GM19240 (cell line): ENCODE measurements at regions not wholly inside any gene's neighbourhood (a gene's known extent, or its start where the extent isn't known, plus 50 kb on each side); places are given as distances from the start of the nearest gene placed in this dataset.
"Not testable (repeated sequence)": the region's sequence is repeated elsewhere in the genome, so short reads cannot be mapped to it uniquely, and the experiment has no call there.

Experiments
- DNase-seq: peaks from one replicate; pipeline ENCODE4 v3.0.0; 2011; ENCODE audit warnings: low spot score; ENCODE audit not compliant: insufficient read length

DNA sequence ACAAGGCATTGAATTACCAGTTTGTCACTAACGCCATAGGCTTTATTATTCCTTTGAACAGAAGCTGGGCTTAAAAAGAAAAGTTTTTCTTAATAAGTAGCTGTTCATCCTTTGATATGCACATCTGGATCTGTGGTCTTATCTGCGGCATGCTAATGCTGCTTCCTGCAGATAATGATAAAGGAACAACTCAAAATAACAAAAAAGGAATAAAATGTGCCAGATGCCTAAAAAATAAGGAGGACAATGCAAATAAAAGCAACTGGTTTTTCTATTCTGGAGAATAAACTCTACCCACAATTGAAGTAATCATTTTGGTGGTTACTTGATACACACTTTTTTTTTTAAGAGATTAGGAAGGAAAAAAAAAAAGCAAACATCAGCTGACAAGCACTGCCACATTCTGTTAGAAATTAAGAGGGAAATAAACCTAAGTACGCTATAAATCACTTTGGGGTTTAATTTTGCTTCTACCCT lies 156.8 kb upstream of the SALL4 start:
- no peak for DNase-seq

DNA sequence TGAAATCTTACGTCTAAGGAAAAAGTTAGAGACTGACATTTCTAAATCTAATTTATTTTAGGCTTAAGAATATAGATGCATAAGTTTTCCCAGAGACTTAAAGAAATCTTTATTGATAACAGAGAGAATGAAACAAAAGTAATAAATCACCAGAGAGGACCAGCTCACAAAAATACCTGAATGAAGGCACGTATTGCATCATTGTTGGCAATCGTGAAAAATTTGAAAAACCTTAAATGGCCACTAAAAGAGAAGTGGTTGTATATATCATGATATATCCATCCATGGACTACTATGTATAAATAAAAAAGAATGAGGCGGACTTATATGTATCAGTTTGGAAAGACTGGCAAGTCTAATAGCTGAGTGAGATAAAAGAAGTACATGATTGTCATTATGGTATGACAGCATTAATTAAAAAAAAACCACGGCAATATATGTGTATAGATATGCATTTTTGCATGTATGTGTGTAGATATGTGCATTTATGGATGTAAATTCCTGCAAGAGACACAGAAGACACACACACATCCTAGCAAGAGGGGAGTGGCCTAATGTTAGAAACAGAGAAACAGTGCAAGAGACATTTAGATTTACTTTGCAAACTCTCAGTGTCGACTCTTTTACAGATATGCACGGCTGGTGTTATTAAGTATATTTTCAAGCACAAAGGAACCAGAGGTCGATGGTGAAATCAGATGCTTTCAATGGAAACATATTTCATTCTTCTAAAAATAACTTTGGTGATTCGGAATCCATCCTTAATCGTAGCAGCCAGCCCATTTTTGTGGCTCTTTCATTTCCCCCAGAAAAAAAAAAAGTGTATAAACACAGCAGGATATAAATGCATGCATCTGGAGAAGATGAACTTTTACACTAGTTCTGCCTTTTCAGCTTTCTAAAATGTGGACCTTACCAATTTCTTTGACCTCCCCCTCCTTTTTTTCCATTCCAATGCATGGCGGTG lies 156.1 kb upstream of the SALL4 start:
- DNase-seq: no peak

DNA sequence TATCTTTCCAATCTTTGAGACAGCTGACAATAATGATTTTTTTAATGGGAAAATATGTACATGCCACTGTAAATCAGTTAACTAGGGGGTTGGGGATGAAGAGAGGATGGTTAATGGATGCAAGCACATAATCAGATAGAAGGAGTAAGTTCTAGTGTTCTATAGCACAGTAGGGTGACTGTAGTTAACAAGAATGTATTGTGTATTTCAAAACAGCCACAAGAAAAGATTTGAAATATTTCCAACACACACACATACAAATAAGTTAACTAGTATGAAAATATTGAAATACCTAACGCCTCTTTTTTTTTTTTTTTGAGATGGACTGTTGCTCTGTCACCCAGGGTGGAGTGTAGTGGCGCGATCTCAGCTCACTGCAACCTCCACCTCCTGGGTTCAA lies 153.4 kb upstream of the SALL4 start:
- no peak for DNase-seq

DNA sequence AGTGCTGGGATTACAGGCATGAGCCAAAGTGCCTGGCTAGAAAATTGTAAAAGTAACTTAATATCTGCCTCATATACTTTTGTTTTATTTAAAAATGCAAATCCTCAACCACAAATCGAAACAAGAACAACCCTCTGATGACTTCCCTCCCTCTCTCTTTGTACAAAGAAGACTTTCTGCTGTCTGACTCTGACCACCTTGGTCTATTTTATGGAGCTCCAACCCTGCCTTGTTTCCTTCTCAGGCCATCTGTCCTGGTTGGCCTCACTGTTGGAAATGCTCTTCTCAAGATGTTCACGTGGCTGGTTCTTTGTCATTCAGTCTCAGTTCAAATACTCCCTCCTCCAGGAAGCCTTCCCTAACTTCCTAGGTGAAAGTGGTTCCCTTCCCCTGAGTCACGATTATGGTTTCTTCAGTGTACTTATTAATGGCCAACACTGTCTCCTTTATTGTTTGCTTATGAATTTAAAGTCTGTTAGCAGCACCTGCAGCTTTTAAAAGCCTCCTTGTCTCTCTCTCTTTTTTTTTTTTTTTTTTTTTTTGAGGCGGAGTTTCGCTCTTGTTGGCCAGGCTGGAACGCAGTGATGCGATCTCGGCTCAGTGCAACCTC lies 151.5 kb upstream of the SALL4 start:
- no peak for DNase-seq

DNA sequence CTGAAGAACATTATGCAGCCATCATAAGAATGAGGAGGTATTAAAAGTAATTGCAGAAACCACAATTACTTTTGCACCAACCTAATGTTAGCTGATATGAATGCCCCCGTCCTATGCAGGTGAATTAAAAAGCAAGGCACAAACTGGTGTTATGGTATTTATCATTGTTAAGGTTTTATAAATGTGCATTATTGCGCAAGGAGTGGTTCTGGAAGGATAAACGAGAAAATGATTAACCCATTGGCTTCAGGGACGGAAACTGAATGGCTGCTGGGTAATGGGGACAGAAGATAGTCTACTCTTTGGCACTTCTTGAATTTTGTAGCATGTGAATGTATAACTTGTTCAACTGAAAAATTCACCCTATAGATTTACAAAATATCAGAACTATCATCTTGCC lies 148.6 kb upstream of the SALL4 start:
- no peak for DNase-seq

DNA sequence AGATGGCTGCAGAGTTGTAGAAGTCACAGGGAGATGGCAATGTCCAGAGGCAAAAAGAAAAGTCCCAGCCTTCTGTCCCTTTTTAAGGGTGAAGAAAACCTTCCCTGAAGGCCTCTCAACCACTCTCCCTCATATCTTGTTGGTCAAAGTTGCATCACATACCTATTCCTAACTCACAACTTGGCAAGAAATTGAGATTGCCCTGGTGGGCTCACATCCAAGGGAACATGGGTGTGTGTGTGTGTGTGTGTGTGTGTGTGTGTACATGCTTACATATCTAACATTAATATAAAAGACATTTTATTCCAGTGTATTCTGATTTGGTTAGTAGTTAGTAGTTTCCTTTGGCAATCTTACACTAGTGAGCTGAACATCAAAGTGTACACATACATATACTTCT lies 144.3 kb upstream of the SALL4 start:
- DNase-seq: no peak

DNA sequence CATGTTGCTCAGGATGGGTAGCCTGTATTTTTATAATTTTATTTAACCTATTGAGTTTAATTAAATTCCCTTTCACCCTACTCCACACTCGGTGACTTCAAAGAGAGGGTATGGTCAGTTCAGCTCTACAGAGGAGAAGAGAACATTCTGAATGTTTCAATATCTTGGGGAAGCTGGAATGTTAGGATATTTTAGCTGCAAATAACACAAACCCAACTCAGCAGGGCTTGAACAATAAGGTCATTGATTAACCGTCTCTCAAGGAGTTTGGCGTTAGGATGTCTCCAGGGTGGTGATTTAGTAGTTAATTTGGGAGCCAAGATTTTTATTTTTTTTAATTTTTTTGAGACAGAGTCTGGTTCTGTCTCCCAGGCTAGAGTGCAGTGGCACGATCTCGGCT lies 143.6 kb upstream of the SALL4 start:
- DNase-seq: no peak

DNA sequence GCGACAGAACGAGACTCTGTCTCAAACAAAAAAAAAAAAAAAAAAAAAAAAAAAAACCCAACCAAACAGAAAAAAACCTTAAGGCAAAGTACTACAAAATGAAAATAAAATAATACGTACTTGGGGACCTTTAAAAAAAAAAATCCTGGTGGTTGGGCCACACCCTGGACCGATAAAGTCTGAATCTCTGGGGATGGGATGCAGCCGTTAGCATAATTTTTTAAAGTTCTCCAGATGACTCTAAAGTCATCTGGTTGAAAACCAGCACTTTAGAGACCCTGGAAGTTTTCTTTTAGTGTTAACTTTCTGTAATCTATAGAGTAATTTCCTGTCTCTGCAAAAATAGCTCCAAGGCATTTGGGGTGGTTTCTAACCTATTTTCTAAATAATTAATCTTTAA lies 142.9 kb upstream of the SALL4 start:
- DNase-seq: no peak

DNA sequence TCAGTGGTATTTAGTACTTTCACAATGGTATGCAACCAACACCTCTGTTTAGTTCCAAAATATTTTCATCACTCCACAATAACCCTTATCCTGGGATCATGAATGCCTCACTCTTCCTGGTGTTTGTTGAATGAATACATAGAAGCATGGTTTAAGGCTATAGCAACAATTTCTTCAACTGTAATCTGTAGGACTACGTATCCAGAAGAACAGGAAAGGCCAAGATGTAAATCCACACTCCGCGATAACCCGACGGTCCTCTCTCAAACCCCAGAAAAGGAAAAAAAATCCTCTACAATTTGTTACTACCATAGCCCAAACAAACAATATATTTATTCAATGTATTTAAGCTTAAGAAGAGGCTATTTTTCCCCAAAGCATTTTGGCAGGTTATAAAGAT lies 141.4 kb upstream of the SALL4 start:
- DNase-seq: no peak

DNA sequence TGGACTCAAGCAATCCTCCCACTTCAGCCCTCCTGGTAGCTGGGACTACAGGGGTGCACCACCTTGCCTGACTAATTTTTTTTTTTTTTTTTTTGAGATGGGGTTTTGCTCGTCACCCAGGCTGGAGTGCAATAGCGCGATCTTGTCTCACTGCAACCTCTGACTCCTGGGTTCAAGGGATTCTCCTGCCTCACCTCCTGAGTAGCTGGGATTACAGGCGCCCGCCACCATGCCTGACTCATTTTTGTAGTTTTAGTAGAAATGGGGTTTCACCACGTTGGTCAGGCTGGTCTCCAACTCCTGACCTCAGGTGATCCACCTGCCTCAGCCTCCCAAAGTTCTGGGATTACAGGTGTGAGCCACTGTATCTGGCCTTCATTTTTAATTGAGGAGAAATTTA lies 141.0 kb upstream of the SALL4 start:
- DNase-seq: not testable (repeated sequence)

DNA sequence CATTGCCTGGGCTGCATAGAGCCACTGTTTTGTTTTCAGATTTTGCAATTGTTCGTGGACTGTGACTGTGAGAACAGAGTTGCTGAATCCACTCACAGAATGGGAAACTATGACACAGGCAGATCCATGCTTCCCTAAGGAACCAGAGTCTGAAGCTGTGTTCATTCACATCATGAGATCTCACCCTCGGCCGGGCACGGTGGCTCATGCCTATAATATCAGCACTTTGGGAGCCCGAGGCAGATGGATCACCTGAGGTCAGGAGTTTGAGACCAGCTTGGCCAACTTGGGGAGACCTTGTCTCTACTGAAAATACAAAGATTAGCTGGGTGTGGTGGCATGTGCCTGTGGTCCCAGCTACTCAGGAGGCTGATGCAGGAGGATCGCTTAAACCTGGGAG lies 139.2 kb upstream of the SALL4 start:
- no peak for DNase-seq

DNA sequence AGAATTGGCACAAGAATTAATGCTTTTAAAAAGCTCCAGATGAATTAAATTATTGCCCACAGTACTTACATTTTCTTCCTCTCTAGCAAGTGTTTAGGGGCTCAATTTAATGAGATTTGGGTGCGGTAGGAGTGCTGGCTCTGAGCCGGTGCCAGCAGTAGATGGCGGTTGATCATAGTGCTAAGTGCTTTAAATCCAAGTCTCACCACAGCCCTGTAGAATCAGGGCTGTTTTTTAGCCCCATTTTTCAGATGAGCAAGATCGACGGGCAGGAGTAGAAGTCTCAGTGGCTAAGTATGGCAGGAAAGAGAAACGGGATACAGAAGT lies 136.9 kb upstream of the SALL4 start:
- DNase-seq: no peak

DNA sequence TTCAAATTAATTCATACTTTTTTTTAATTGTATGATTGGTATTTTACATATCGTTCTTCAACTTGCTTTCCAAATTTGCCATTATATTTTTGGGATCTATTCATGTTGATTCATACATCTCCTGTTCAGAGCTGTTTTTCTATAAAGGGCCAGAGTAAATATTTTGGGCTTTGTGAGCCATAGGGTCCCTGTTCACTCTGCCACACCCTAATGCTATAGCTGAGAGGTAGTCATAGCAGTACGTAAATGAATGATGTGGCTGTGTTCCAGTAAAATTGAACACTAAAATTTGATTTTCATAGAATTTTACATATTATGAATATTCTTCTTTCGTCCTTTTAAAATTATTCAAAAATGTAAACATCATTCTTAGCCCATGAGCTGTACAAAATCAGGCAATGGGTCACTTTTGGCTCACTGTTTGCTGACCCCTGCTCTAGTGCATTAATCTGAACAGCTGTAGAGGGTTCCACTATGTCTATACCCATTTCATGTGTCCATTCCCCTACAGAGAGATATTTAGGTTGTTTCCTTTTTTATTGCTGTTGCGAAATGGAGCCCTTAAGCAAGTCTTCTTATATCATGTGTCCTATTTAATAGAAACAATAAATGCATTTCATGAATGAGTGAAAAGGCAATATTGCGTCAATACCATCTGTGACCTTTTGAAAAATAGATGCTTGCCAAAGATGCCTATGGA lies 136.4 kb upstream of the SALL4 start:
- DNase-seq: no peak

DNA sequence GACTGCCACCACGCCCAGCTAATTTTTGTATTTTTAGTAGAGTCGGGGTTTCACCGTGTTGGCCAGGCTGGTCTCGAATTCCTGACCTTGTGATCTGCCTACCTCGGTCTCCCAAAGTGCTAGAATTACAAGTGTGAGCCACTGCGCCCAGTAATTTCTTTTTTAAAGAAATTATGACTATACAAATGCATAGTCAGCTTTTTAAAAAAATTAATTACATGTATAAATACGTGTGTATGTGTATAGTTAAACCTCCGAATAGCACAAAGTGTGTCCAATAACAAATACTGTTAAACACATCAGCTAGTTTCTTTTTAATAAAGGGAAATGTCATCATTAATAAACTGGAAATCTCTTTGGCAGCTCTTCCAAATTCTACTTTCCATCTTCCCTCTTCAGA lies 135.5 kb upstream of the SALL4 start:
- no peak for DNase-seq

DNA sequence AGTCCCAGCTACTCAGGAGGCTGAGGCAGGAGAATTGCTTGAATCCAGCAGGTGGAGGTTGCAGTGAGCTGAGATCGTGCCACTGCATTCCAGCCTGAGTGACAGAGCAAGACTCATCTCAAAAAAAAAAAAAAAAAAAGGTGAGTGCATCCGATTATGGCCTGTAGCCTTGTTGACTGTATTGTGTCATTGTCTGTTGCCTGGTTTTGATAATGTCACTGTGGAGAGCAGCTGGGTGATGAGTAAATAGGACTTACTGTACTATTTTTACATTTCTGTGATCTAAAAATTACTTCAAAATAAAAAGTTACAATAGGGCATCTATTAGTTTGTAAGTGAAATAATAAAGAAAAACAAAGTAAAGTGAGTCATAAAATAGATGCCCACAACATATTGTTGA lies 134.1 kb upstream of the SALL4 start:
- DNase-seq: no peak

DNA sequence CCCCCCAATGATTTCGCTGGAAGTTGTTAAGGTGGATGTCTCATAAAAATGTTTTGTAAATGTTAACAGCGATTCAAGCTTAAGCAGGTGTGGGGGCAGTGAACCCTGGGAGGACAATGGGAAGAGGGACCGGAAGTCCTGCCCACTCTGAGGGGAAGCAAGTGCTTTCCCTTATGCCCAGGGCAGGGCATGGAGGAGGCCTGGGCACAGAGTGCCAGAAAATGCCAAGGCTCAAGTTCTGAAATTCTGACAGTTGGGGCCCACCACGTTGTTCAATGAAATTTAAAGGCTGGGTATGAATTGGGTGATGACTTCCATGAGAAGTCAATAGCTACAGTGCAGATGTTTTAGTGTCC lies 132.7 kb upstream of the SALL4 start:
- no peak for DNase-seq

DNA sequence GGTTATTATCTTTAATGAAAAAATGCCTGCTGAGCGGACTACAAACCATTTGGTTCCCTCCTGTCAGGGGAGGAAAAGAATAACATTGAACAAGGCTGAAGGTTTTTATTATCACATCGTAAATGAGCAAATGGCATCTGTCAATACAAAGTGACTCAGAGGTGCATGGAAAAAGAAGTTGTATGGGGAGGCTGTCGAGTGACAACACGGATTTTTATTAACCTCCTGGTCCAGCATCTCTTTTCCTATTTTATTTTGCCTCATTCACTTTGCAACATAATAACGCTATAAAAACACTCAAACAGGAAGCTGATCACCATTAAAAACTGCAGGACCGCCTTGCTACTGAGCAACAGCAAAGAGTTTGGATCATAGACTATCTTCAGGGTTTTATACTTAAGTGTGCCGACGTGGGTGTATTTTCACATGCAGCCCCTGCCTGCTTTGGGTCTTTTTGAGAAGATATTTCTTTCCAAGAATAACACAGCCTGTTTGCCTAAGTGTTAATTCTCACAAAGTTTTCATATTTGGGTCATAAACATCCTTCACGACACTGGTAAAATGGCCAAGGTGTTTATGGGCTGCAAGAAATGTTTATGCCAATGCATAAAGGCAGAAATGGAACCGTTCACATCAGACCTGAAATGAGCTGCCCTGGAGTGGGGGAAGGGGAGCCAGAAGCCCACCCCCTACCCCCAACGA lies 132.1 kb upstream of the SALL4 start:
- DNase-seq: no peak

DNA sequence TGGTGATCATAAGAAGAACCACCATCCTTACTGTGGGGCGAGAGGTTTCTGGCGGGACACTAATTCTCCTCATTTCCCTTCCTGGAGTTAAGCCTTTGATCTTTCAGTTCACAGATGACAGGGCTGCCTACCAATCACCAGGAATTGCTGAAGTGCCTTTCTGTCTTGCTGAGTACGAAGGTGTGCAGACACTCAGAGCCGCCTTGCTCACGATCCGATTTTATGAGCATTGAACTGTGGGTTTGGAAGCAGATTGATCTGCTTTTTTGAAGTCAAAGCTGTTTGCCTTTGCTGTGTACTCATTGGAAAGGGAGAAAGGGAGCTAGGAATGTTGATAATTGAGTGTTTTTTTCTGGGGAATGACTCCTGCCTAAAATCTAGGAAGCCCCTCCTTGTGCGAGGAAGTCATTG lies 129.1 kb upstream of the SALL4 start:
- no peak for DNase-seq

DNA sequence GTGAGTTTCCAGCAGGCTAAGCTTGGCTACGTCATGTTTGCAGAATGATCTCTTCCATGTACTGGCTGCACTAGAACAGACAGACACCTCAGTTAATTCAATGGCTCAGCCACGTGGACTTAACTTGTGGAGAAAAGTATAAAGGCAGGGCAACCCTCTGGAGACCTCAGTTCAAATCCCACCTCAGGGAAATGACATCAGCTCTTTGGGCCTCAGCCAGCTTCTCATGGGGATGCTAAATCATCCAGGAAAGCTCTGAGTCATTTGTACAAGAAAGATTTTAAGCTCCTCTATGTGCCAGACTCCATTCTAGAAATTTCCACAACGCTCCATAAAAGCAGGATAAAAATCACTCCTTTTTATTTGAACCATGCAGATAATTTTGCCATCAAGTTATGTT lies 128.5 kb upstream of the SALL4 start:
- DNase-seq: no peak

DNA sequence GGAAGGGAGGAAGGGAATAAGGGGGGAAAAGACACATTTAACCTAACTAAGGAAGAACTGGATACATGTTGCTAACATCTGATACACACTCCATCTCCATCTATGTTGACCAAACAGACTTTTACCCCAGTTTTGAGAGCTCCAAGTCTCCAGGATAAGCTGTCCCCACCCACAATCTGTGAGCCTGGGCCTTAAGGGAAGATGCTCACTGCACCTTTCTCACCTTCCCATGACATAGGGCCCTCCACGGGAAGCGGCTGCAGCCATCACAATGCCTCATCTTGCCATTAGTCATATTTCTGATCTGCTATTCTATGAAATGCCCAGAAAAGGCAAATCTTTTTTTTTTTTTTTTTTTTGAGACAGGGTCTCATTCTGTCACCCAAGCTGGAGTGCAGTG lies 126.6 kb upstream of the SALL4 start:
- no peak for DNase-seq

DNA sequence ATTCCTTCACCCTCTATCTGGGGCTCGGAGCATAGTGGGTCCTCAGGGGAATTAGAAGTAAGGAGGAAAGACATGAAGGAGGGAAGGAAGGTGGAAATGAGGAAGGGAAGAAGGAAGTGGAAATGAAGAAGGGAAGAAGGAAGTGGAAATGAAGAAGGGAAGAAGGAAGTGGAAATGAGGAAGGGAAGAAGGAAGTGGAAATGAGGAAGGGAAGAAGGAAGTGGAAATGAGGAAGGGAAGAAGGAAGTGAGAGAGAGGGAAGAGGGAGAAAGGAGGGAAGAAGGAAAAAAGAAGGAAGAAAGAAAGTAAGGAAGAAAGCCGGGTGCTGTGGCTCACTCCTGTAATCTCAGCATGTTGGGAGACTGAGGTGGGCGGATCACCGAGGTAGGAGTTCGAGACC lies 125.6 kb upstream of the SALL4 start:
- not testable (repeated sequence) for DNase-seq
